ENCODE measurements at regions not wholly inside any gene's neighbourhood (a gene's known extent, or its start where the extent isn't known, plus 50 kb on each side); places are given as distances from the start of the nearest gene placed in this dataset.

GRCh38 chr18:51404620-51405019 is 207.1 kb upstream of the MEX3C start:
- TF ChIP-seq CTCF (IDR thresholded peaks at IDR 0.05) (no peak), POLR2AphosphoS5 (IDR thresholded peaks at IDR 0.05; ENCODE audit: insufficient read depth in 1 of 2, low read depth in 1 of 2) (no peak)

Measured in vagina (tissue), 2 donors.